GM19240 (cell line): ENCODE measurements at regions not wholly inside any gene's neighbourhood (a gene's known extent, or its start where the extent isn't known, plus 50 kb on each side); places are given as distances from the start of the nearest gene placed in this dataset.
"Not testable (repeated sequence)": the region's sequence is repeated elsewhere in the genome, so short reads cannot be mapped to it uniquely, and the experiment has no call there.

Source experiments
- DNase-seq: peaks from one replicate; pipeline ENCODE4 v3.0.0; 2011; ENCODE audit warnings: low spot score; ENCODE audit not compliant: insufficient read length

- no peak for DNase-seq
These were observed 950.1 kb downstream of the TRIB2 start for GRCh38 chr2:13666582-13667414.

- no peak for DNase-seq
These were observed 950.6 kb downstream of the TRIB2 start for GRCh38 chr2:13667415-13667757.

GRCh38 chr2:13669607-13670006 lies 952.9 kb downstream of the TRIB2 start:
- no peak for DNase-seq

- DNase-seq: not testable (repeated sequence)
These were observed 957.1 kb downstream of the TRIB2 start for GRCh38 chr2:13673821-13674220.

- DNase-seq: no peak
These were observed 956.2 kb upstream of the LRATD1 start for GRCh38 chr2:13676269-13676668.

- DNase-seq: no peak
These were observed 950.6 kb upstream of the LRATD1 start for GRCh38 chr2:13681936-13682335.

GRCh38 chr2:13682540-13683272 lies 949.8 kb upstream of the LRATD1 start:
- DNase-seq: no peak

GRCh38 chr2:13686262-13686661 lies 946.3 kb upstream of the LRATD1 start:
- DNase-seq: no peak

- DNase-seq: no peak
These were observed 937.8 kb upstream of the LRATD1 start for GRCh38 chr2:13694673-13695072.

GRCh38 chr2:13696601-13697000 lies 935.9 kb upstream of the LRATD1 start:
- no peak for DNase-seq

- DNase-seq: no peak
These were observed 933.7 kb upstream of the LRATD1 start for GRCh38 chr2:13698847-13699246.

GRCh38 chr2:13699939-13700338 lies 932.6 kb upstream of the LRATD1 start:
- DNase-seq: not testable (repeated sequence)

GRCh38 chr2:13711154-13711553 lies 921.4 kb upstream of the LRATD1 start:
- no peak for DNase-seq

- no peak for DNase-seq
These were observed 918.1 kb upstream of the LRATD1 start for GRCh38 chr2:13714466-13714865.

- no peak for DNase-seq
These were observed 906.6 kb upstream of the LRATD1 start for GRCh38 chr2:13725945-13726344.

- no peak for DNase-seq
These were observed 887.2 kb upstream of the LRATD1 start for GRCh38 chr2:13745330-13745729.

GRCh38 chr2:13751955-13752354 lies 880.6 kb upstream of the LRATD1 start:
- no peak for DNase-seq

- DNase-seq: no peak
These were observed 874.1 kb upstream of the LRATD1 start for GRCh38 chr2:13758412-13758811.

GRCh38 chr2:13768274-13768673 lies 864.2 kb upstream of the LRATD1 start:
- DNase-seq: no peak

GRCh38 chr2:13770279-13770678 lies 862.2 kb upstream of the LRATD1 start:
- no peak for DNase-seq

GRCh38 chr2:13779996-13780395 lies 852.5 kb upstream of the LRATD1 start:
- no peak for DNase-seq

- DNase-seq: no peak
These were observed 841.4 kb upstream of the LRATD1 start for GRCh38 chr2:13791019-13791547.

- DNase-seq: no peak
These were observed 826.0 kb upstream of the LRATD1 start for GRCh38 chr2:13806539-13806938.
